CD4-positive, alpha-beta T cell treated with Interferon gamma for 1 hour (primary cell): ENCODE measurements at regions not wholly inside any gene's neighbourhood (a gene's known extent, or its start where the extent isn't known, plus 50 kb on each side); places are given as distances from the start of the nearest gene placed in this dataset.
"Not testable (repeated sequence)": the region's sequence is repeated elsewhere in the genome, so short reads cannot be mapped to it uniquely, and the experiment has no call there.

Experiments
- DNase-seq: peaks from one replicate; pipeline ENCODE4 v3.0.0-alpha.2; 2020

GRCh38 chr18:77329651-77330050, 80.0 kb downstream of the GALR1 start:
- no peak for DNase-seq

GRCh38 chr18:77334876-77335275, 85.2 kb downstream of the GALR1 start:
- DNase-seq = no peak

- no peak for DNase-seq
These were observed 88.0 kb downstream of the GALR1 start for GRCh38 chr18:77337604-77338003.

GRCh38 chr18:77339093-77339492, 89.4 kb downstream of the GALR1 start:
- no peak for DNase-seq

- no peak for DNase-seq
These were observed 90.0 kb downstream of the GALR1 start for GRCh38 chr18:77339623-77340022.

- DNase-seq = no peak
These were observed 91.2 kb downstream of the GALR1 start for GRCh38 chr18:77340815-77341214.

- no peak for DNase-seq
These were observed 92.1 kb downstream of the GALR1 start for GRCh38 chr18:77341527-77342325.

- DNase-seq = no peak
These were observed 93.1 kb downstream of the GALR1 start for GRCh38 chr18:77342736-77343135.

- DNase-seq = no peak
These were observed 94.3 kb downstream of the GALR1 start for GRCh38 chr18:77343846-77344510.

- DNase-seq = no peak
These were observed 95.3 kb downstream of the GALR1 start for GRCh38 chr18:77344786-77345500.

GRCh38 chr18:77346208-77346810, 96.7 kb downstream of the GALR1 start:
- no peak for DNase-seq

GRCh38 chr18:77353349-77353748, 103.7 kb downstream of the GALR1 start:
- DNase-seq = not testable (repeated sequence)

- DNase-seq = no peak
These were observed 110.1 kb downstream of the GALR1 start for GRCh38 chr18:77359561-77360314.

- DNase-seq = no peak
These were observed 110.9 kb downstream of the GALR1 start for GRCh38 chr18:77360315-77361190.

- DNase-seq = no peak
These were observed 111.7 kb downstream of the GALR1 start for GRCh38 chr18:77361382-77361781.

GRCh38 chr18:77365667-77366066, 116.0 kb downstream of the GALR1 start:
- no peak for DNase-seq

- no peak for DNase-seq
These were observed 116.5 kb downstream of the GALR1 start for GRCh38 chr18:77366067-77366719.

GRCh38 chr18:77366720-77367641, 117.3 kb downstream of the GALR1 start:
- DNase-seq = no peak

GRCh38 chr18:77369644-77370043, 120.0 kb downstream of the GALR1 start:
- no peak for DNase-seq
